Neuronal stem cell (in vitro differentiated cells): ENCODE measurements at regions not wholly inside any gene's neighbourhood (a gene's known extent, or its start where the extent isn't known, plus 50 kb on each side); places are given as distances from the start of the nearest gene placed in this dataset.

Experiments
- DNase-seq: peaks from one replicate; pipeline ENCODE4 v3.0.0-alpha.2; 2013; ENCODE audit warnings: low spot score
- H2AFZ ChIP-seq: one replicate; pipeline ENCODE4 v1.6.1; 2013; ENCODE audit warnings: mild to moderate bottlenecking, low read length, inconsistent platforms
- H2AK5ac ChIP-seq: 2 replicates; pipeline ENCODE4 v1.6.1; 2013; ENCODE audit warnings: low read depth, mild to moderate bottlenecking, inconsistent platforms, low read length, moderate library complexity, mixed read lengths
- H2BK120ac ChIP-seq: 2 replicates; pipeline ENCODE4 v1.6.1; 2013; ENCODE audit warnings: low read depth, mild to moderate bottlenecking, inconsistent platforms, low read length, moderate library complexity, mixed read lengths
- H2BK12ac ChIP-seq: one replicate; pipeline ENCODE4 v1.6.1; 2013; ENCODE audit warnings: low read length, inconsistent platforms
- H2BK15ac ChIP-seq: 2 replicates; pipeline ENCODE4 v1.6.1; 2013; ENCODE audit warnings: mild to moderate bottlenecking, low read length, inconsistent platforms, mixed read lengths
- H2BK5ac ChIP-seq: one replicate; pipeline ENCODE4 v1.6.1; 2013; ENCODE audit warnings: inconsistent platforms, mild to moderate bottlenecking, low read length, moderate library complexity
- H3K14ac ChIP-seq: one replicate; pipeline ENCODE4 v1.6.1; 2013; ENCODE audit warnings: low read length, inconsistent platforms
- H3K18ac ChIP-seq: 2 replicates; pipeline ENCODE4 v1.6.1; 2013; ENCODE audit warnings: low read length, inconsistent platforms
- H3K23ac ChIP-seq: 2 replicates; pipeline ENCODE4 v1.6.1; 2013; ENCODE audit warnings: low read depth, mild to moderate bottlenecking, mixed read lengths, low read length, inconsistent platforms; ENCODE audit not compliant: poor library complexity
- H3K27ac ChIP-seq: replicated peaks from 3 replicates; pipeline ENCODE4 v1.5.1; 2013; ENCODE audit warnings: low read length, inconsistent platforms
- H3K27me3 ChIP-seq, 3 experiments: 2 replicates each; pipeline ENCODE4 v1.6.1; 2013; ENCODE audit warnings: low read length in 3 of 3, mild to moderate bottlenecking in 2 of 3, inconsistent platforms in 1 of 3, low read depth in 1 of 3, mixed read lengths in 1 of 3, moderate library complexity in 1 of 3; ENCODE audit not compliant: control insufficient read depth in 3 of 3, insufficient read depth in 3 of 3
- H3K36me3 ChIP-seq, 2 donors: replicated peaks in 1 of 2; 2 replicates each; pipeline ENCODE4 v1.6.1; 2013; ENCODE audit warnings: low read length in 2 of 2; ENCODE audit not compliant: control insufficient read depth in 2 of 2, insufficient read depth in 2 of 2
- H3K4ac ChIP-seq: 2 replicates; pipeline ENCODE4 v1.6.1; 2013; ENCODE audit warnings: inconsistent platforms, mild to moderate bottlenecking, low read length, moderate library complexity
- H3K4me1 ChIP-seq, 2 donors: 1 replicate in 1 of 2; 2 replicates in 1 of 2; pipeline ENCODE4 v1.6.1; 2013; ENCODE audit warnings: low read length in 2 of 2, low read depth in 1 of 2; ENCODE audit not compliant: control insufficient read depth in 2 of 2, insufficient read depth in 1 of 2
- H3K4me2 ChIP-seq: one replicate; pipeline ENCODE4 v1.6.1; 2013; ENCODE audit warnings: mild to moderate bottlenecking, low read length, inconsistent platforms; ENCODE audit not compliant: insufficient read depth, poor library complexity, severe bottlenecking
- H3K4me3 ChIP-seq, 2 donors: 2 replicates each; pipeline ENCODE4 v1.5.1; 2013; ENCODE audit warnings: low read length in 2 of 2, mild to moderate bottlenecking in 2 of 2, inconsistent platforms in 1 of 2, moderate library complexity in 1 of 2
- H3K79me1 ChIP-seq: one replicate; pipeline ENCODE4 v1.6.1; 2013; ENCODE audit warnings: low read depth, mild to moderate bottlenecking, inconsistent platforms, low read length, moderate library complexity
- H3K9ac ChIP-seq: one replicate; pipeline ENCODE4 v1.6.1; 2013; ENCODE audit warnings: mild to moderate bottlenecking, low read depth, low read length, inconsistent platforms; ENCODE audit not compliant: poor library complexity
- H3K9me3 ChIP-seq, 2 donors: replicated peaks in 1 of 2; 2 replicates each; pipeline versions ENCODE3 to v1.6.1; 2013; ENCODE audit warnings: low read length in 2 of 2, mild to moderate bottlenecking in 2 of 2, inconsistent platforms in 1 of 2, low read depth in 1 of 2, mixed read lengths in 1 of 2, moderate library complexity in 1 of 2; ENCODE audit not compliant: control insufficient read depth in 2 of 2, insufficient read depth in 1 of 2
- H4K8ac ChIP-seq: one replicate; pipeline ENCODE4 v1.6.1; 2013; ENCODE audit warnings: low read depth, mild to moderate bottlenecking, inconsistent platforms, low read length, moderate library complexity
- H4K91ac ChIP-seq: one replicate; pipeline ENCODE4 v1.6.1; 2013; ENCODE audit warnings: low read length, low read depth, mild to moderate bottlenecking, inconsistent platforms; ENCODE audit not compliant: poor library complexity
- WGBS, 2 donors: extraction: QIAGEN DNeasy Blood & Tissue Kit; methylation state at CpG; one replicate each; pipeline ENCODE4 v1.1.7; 2013; ENCODE audit warnings: missing lambda C conversion rate in 2 of 2, mixed read lengths in 1 of 2; ENCODE audit not compliant: insufficient read length in 2 of 2, insufficient replicate concordance in 1 of 2; ENCODE audit errors: extremely low coverage in 2 of 2; 5-methylcytosine and 5-hydroxymethylcytosine counted together

DNA sequence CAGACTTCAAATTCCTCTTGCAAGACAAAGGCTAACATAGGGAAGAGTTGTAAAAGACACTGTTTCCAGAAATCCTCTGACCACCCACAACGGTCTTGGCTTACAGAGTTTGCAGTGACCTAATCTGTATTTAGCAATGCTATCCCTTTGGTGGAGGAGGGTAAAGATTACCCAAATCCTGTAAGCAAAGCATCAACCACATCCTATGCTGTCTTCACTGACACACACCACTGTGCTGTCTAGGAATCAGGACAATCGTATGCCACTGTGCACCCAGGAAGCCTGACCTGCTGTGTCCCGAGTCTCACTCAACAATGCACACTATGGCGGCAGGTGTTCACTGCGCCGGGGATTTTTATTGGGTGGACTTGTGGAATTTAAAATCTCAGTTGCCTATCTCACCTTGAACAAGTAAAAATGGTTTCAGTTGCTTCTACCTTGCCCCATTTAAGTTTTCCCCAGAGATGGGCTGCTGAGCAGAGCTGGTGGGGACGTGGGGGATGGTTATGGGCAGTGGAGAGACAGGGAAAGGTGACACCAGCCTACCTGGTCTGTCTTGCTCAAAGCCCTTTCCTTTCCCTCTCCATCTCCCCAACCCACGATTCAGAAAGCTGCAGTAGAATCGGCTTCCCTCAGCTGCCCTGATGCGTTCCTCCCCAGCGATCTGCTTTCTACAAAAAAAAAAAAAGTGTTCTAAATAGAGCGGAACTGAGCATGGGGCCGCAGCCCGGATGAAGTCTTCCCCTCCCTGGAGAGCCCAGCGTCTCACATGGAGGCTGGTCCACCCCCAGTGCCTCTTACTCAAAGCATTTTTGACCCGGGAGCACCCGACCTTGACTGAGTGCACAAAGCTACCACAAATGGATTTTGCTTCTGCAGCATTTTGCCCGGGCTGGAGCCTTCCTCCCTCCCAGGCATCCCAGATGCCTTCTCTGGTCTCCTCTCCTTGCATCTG is 271.5 kb downstream of the SOX9 start:
- peaks cover 9% of the 10 kb centered on the region in 2 donors for H3K4me1 ChIP-seq
- no CpG with 5 or more reads among the region's 18 CpGs for WGBS, 2 donors
- H3K4ac ChIP-seq: no peak overlapping the region
- no peak overlapping the region for H2BK120ac ChIP-seq
- H3K79me1 ChIP-seq: no peaks in the 10 kb centered on the region
- no peak overlapping the region for H2BK5ac ChIP-seq
- no peak overlapping the region for H2AK5ac ChIP-seq
- H3K27me3 ChIP-seq: no peaks in the 10 kb centered on the region
- no peaks in the 10 kb centered on the region for H3K36me3 ChIP-seq
- no peak overlapping the region for H2BK12ac ChIP-seq
- no peak overlapping the region for H3K27ac ChIP-seq
- H4K91ac ChIP-seq: no peak overlapping the region
- H3K18ac ChIP-seq: no peak overlapping the region
- no peak overlapping the region for H3K23ac ChIP-seq
- H3K4me2 ChIP-seq: no peak overlapping the region
- DNase-seq: no peak
- H2AFZ ChIP-seq: no peak overlapping the region
- H3K14ac ChIP-seq: no peak overlapping the region
- H2BK15ac ChIP-seq: no peak overlapping the region
- no peak overlapping the region for H3K4me3 ChIP-seq
- H4K8ac ChIP-seq: no peak overlapping the region
- no peak overlapping the region for H3K9ac ChIP-seq
- no peaks in the 10 kb centered on the region for H3K9me3 ChIP-seq

DNA sequence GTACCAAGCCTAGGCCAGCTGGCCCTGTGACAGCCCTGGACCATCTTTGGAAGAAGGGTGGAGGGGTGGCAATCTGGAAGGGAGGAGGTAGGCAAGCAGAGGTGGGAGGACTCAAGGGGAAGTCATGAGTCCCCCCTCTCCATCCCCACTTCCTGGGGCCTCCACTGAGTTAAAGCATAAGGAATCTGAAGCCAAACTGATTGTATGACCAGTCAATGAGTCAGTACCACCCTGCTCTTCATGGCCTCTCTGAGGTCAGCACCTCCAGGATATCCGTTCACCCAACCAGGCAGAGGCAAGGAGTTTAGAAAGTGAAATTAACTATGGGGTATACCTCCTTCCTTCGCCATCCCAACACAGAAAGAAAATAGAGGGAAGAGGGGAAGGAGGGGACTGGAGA is 272.7 kb downstream of the SOX9 start:
- Histone ChIP-seq H3K4me3 (no peak overlapping the region), H3K23ac (no peak overlapping the region), H2AFZ (peak overlapping the region; percentile 52), H3K4me1 (peaks cover 8 to 9% of the 10 kb centered on the region in 2 donors), H3K27me3 (no peaks in the 10 kb centered on the region), H2BK120ac (no peak overlapping the region), H3K27ac (no peak overlapping the region), H4K8ac (no peak overlapping the region), H2BK12ac (no peak overlapping the region), H3K18ac (no peak overlapping the region), H3K9ac (no peak overlapping the region), H3K9me3 (no peaks in the 10 kb centered on the region), H3K4me2 (no peak overlapping the region), H2BK15ac (peak overlapping the region; percentile 5), H4K91ac (no peak overlapping the region), H2BK5ac (no peak overlapping the region), H3K14ac (no peak overlapping the region), H2AK5ac (no peak overlapping the region), H3K79me1 (no peaks in the 10 kb centered on the region), H3K4ac (no peak overlapping the region), H3K36me3 (no peaks in the 10 kb centered on the region)
- DNase-seq: no peak
- no CpG with 5 or more reads among the region's 2 CpGs for WGBS, 2 donors

- Histone ChIP-seq H3K9me3 (no peaks in the 10 kb centered on the region), H2AFZ (no peak overlapping the region), H3K4me3 (no peak overlapping the region), H3K4me2 (no peak overlapping the region), H2AK5ac (peak overlapping the region; percentile 16), H3K27ac (no peak overlapping the region), H3K4ac (no peak overlapping the region), H3K23ac (no peak overlapping the region), H3K36me3 (no peaks in the 10 kb centered on the region), H4K8ac (no peak overlapping the region), H3K27me3 (no peaks in the 10 kb centered on the region), H4K91ac (no peak overlapping the region), H3K4me1 (peaks cover 8 to 9% of the 10 kb centered on the region in 2 donors), H2BK5ac (no peak overlapping the region), H3K14ac (no peak overlapping the region), H2BK15ac (no peak overlapping the region), H2BK12ac (no peak overlapping the region), H3K18ac (no peak overlapping the region), H3K9ac (no peak overlapping the region), H3K79me1 (no peaks in the 10 kb centered on the region), H2BK120ac (no peak overlapping the region)
- WGBS, 2 donors: no CpG with 5 or more reads among the region's 6 CpGs
- DNase-seq: no peak
Measured at GRCh38 chr17:72394531-72394930, 273.7 kb downstream of the SOX9 start.

- H3K23ac ChIP-seq: no peak overlapping the region
- H2BK5ac ChIP-seq: no peak overlapping the region
- no peak overlapping the region for H3K9ac ChIP-seq
- no peak overlapping the region for H3K4ac ChIP-seq
- no peak overlapping the region for H3K27ac ChIP-seq
- H3K9me3 ChIP-seq: no peaks in the 10 kb centered on the region
- H2BK15ac ChIP-seq: no peak overlapping the region
- H3K4me3 ChIP-seq: no peak overlapping the region
- H3K27me3 ChIP-seq: no peaks in the 10 kb centered on the region
- H3K18ac ChIP-seq: no peak overlapping the region
- no peak overlapping the region for H2BK12ac ChIP-seq
- H4K8ac ChIP-seq: no peak overlapping the region
- no peak overlapping the region for H3K14ac ChIP-seq
- no peak overlapping the region for H2BK120ac ChIP-seq
- no peak for DNase-seq
- WGBS, 2 donors: no CpG with 5 or more reads among the region's 3 CpGs
- no peak overlapping the region for H4K91ac ChIP-seq
- H3K36me3 ChIP-seq: no peaks in the 10 kb centered on the region
- no peaks in the 10 kb centered on the region for H3K79me1 ChIP-seq
- H2AK5ac ChIP-seq: no peak overlapping the region
- H3K4me2 ChIP-seq: no peak overlapping the region
- no peak overlapping the region for H2AFZ ChIP-seq
- H3K4me1 ChIP-seq: peaks cover 8 to 9% of the 10 kb centered on the region in 2 donors
Measured at GRCh38 chr17:72396121-72396520, 275.3 kb downstream of the SOX9 start.
